NCI-H526 treated with DMSO at 0.1 percent for 48 hours (cell line): ENCODE measurements at regions not wholly inside any gene's neighbourhood (a gene's known extent, or its start where the extent isn't known, plus 50 kb on each side); places are given as distances from the start of the nearest gene placed in this dataset.
A peak's percentile ranks its signal among the peaks of the same experiment; 100 is the strongest.

ENCODE experiments used
- DNase-seq: peaks from one replicate; lab custom pipeline; 2025; lab: John Stamatoyannopoulos, UW

DNA sequence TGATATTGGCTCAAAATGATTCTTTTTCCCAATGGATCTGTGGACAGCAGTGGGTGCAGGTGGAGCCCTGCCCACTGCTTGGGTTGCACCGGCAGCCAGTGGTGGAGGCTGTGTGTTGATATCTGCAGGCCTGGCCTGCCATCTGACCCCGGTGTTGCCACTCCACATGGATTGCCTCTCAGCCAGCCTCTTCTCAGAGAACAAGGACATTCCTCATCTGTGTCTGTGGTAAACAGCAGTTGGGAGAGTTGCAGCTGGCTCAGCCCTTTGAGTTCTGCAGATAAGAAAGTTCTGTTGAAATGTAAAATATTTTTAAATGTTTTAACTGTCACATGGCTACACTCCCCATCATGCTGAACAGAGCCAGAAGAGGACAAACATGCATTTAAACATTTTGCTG is 374.9 kb upstream of the CELF2 start:
- no peak for DNase-seq

DNA sequence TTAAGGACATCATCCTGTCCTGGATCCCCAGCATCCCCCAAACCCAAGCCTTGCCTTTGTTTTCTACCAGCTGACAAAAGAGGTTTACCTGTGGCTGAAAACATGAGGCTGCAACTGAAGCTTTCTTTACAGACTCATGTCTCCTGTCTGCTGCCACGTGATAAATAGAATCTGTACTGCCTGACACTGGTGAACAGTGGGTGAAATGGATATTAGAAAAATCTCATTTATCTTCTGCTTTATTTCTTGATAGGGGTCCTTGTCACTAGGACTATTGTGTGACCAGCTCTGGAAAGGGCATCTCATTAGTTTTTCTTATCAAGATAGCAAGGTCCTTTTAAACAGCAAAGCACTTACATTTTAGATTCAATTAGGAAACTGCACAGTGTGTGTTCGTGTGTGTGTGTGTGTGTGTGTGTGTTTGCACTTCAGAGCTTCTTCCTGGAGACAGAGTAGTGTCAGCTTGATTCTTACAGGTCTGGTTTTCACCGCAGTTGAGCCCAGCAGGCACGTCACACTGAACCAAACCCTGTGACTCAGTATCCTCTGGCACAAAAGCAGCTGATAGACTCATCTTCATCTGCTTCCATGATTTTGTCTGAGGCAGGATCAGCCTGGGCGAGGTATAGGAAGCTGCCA is 373.5 kb upstream of the CELF2 start:
- DNase-seq, result no peak

DNA sequence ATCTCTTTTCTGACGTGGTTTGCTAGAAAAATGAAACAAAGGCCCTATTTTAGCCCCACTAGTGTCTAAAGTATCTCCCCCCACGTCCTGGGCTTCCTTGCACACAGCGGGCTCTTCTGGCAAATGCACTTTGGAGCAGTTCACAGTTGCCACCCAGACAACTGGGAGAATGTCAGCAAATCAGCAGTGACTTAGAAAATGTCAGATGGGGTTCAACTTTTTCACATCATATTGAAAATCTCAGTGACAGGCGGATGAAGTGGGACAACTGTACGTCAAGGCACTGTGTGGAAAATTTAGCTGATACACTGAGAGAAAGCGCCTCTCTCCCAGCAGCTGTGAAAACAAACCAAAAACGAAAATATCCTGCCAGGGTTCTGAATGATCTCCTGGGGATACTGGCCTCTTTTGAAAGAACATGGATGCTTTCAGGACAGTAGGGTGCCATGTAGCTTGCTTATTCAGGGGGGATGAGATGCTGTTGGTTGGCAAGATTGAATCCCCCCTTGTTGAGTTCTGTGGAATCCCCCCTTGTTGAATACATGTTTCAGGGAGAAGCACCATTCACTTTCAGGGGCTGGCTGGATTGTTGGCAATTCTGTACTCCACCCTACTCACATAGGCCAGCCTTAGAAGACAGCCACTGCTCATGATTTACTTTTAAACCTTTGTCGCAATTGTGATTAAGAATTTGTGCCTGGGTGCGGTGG is 372.8 kb upstream of the CELF2 start:
- no peak for DNase-seq

DNA sequence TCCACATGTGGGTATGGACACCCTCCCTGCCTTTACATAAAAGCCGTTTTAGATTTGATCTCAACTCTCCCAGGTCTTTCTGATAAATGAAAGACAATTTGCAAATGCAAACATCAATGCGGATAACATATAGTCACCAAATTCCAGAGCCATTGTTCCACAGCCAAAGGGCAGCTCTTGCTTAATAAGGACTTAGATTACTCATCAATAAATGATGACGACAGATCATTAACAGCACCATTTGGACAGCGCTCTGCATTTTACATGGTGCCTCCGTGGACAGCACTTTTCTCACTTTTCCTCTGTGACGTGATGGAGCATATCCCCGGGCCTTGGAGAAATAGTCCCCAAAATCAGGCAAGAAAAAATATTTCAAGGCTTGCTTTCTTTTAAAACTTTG is 370.3 kb upstream of the CELF2 start:
- no peak for DNase-seq

DNA sequence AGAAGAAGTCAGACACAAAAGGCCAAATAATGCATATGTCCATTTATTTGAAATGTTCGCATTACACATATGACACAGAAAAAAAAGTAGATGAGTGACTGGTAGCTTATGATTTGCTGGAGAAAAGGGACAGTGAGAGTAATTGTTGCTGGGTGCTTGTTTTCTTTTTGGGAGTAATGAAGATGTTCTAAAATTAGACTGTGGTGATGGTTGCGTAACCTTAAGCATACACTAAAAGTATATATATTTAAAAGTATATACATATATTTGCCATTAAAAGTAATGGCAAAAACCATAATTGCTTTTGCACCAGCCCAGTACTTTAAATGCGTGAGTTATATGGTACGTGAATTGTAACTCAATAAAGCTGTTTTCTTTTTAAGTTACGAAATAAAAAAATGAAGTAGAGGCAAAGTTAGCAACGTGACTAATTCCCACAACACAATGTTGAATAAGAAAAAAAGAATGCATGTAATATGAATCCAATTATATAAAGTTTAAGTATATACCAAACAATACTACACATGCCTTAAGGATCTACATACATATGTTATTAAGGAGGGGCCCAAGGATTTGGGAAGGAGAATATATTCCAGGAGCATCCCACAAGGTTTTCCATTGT is 360.4 kb upstream of the CELF2 start:
- DNase-seq, result no peak

DNA sequence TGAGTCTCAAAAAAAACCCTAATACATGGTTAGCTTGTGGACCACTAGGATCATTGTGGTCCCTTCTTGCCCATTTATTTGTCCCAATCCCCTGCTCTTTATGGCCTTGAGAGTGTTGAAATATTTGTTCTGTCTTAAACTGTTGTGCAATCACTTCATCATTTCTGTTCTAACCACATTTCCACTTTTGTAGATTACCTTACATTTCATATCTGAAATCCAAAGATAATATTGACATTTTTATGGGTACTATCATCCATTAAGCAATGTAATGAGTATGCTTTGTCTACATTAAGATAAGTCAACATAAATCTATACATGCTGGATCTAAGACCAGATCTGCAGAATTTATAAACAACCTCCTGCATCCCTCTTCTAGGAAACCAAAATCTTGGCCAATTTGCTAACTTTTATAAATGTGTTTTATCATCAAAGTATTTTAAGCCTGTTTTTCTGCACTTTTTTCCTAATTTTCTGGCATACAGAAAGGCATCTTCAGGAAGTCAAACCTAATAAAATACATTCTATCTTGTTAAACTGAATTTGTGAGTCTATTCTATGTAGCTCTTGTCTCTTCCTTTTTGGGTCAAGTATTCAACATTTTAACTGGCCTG is 359.4 kb upstream of the CELF2 start:
- no peak for DNase-seq

DNA sequence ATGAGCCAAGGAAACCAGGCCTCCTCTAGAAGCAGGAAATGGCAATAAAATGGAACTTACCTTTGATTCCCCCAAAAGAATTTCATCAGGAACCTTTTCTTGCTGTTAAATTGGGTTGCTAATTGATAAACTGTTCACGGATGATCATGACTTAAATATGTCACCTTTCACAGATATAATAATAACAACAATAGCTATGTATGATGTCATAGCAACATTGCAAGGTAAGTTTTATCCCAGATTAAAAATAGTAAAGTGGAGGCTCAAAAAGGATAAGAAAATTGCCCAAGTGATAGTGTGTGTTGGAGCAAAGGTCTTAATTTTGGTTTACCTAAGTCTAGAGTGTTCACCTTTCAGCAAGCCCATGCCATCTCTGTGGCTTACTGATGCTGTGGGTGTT is 357.6 kb upstream of the CELF2 start:
- DNase-seq, result no peak

DNA sequence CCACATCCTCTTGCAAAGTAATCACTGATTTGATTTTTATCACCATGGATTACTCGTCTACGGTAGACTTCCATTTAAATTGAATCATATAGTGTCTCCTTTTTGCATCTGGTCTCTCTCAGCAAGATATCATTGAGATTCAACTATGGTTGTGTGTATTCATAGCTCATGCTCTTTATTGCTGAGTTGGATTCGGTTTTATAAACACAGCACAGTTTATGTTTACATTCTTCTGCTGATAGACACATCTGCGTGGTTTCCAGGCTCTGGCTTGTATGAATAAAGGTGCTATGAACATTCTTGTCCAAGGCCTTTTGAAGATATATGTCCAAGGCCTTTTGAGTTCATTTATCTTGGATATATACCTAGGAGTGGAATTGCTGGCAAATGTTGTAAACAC is 356.5 kb upstream of the CELF2 start:
- no peak for DNase-seq

DNA sequence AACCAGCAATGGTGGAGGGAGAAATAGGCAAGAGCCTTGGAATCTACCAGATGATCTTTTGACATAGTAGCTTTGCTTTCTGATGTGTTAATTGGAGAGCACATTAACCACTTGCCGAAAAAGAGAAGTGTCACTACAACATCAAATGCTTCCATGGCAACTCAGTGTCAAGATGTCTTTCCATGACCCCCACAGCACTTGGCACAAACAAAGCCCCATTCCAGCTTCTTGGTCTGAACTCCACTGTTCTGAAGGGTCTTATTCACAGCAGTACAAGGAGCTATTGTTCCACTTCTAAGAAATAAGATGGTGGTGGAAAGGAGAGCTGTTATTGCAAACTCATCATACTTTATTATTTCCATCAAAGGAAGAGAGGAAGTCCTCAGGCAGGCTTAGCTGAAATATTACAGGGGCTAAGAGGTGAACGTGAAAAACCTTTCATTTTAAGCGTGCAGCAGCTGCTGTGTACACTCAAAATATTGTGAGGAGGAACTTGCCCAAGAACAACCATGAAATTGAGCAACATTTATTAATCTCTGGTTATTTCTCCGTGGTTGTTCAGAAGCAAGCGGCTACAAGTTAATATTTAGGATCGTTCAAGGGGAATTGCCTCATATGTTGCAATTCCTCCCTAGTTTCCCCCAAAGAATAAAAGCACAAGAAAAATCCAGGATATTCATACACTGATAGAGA is 354.8 kb upstream of the CELF2 start:
- no peak for DNase-seq

DNA sequence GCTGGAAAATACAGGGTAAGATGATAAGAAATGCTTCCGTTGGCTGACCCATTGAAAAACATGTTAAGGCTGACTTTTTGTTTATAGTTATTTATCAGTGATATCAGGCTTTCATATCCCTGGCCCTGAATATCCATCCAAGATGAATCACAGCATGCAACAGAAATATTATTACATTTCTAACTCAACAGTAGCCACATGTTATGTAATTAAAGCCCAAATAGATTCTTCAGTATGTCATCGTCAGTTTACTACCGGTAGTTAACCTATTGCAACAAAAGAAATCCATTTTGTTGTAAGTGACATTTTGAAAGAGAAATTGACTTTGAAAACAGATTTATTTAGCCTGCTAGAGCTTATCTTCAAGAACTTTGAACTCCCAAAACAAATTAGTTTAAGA is 354.1 kb upstream of the CELF2 start:
- DNase-seq, result no peak

DNA sequence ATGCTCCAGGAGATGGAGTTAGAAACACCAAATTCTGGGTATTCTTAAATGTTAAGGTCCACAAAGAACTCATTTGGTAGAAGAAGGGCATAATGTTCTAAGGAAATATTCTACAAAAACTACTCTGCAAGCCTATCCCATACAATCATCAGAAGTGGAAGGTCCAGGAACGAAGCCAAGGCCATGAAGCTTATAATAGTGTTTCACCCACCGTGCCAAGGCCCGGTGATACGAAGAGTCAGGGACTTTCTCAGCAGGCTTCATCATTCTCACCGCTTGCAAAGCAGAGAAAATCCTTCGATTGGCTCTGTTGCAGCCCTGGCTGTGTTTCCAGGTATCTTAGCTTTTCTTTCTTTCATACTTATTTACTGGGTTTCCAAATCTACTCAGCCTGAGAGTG is 351.9 kb upstream of the CELF2 start:
- no peak for DNase-seq

DNA sequence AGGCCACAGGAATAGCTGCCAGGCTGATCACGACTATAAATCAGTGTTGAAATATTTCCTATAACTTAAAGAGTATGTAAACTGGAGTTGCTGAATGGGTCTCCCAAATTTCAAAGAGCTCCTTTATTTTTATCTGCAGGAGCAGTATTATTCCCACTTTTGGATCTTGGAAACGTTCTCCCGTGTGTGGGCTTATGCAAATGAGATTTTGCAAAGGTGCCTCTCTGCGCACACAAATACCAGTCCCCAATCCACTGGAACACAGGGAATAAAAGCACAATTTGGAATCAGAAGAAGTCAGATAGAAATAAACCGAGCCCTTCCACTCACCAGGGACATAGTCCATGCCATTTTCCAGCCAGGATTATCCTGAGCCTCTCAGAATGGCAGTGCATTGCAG is 350.2 kb upstream of the CELF2 start:
- DNase-seq, result no peak

DNA sequence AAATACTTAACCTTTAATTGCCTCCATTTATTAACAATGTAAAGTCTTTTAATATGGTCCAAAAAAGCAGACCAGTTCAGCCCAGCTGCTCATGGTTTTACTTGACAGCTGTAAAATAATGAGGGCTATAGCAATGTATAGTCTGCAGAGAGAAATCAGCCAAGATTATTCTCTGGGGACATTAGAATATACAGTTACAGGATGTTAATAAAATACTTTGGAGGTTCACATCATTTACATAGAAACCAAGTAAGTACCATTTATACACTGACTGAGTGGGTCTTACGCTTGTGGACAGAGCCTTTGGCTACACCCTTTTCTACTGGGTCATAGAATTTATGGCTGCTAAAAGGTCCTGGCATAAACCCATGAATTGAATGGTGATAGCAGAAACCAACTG is 340.7 kb upstream of the CELF2 start:
- peak; percentile 64 for DNase-seq

DNA sequence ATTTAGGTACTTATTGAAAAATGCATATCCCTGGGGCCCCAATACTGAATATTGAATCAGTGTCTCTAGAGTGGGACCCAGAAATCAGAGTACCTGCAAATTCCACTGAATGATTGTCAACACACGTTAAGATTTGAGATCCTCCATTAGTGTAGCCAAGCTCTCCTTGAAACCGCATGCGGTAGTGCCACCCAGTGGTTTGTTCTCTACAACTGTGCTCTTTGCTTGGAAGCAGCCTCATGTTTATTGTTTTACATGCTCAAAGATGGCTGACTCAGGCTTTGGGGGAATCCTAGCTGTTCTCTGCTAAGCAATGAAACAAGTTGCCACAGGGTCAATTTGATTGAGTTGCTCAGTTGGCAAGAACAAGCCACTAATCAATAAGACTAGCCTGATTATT is 340.2 kb upstream of the CELF2 start:
- peak; percentile 60 for DNase-seq

DNA sequence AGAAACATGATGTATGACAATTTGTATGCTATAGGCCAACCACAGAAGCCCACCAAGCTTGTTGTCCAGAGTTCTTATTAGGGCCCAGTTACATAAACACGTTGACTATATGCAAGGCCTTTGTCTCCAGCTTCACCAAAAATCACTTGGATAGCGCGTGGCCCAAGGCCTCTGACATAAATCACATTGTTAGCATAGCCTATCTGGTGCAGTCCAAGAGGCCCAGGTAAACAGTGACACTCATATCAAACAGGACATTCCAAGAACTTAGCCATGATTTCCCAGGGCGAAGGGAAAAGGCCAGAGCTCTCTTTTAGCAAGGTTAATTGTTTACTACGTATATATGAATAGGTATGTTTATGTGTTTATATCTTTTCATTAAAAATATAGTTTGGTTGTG is 337.2 kb upstream of the CELF2 start:
- no peak for DNase-seq

DNA sequence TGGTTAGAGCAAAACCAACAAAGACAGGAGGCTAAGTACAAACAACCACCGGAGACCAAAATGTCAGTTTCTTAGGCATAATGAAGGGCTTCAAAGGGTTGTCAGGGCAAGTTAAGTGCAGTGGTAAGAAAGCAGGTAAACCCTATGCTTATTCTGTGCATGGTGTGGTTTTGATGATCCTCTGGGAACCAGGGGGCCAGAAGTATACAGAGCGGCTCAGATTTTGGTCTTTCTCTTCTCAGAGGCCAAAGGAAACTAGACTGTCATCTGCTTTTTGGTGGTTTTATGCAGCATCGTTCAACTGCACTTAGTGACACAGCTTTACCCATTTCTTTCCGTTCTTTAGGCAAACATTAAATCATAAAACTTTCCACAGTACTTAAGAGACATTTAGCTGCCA is 332.7 kb upstream of the CELF2 start:
- DNase-seq, result no peak

DNA sequence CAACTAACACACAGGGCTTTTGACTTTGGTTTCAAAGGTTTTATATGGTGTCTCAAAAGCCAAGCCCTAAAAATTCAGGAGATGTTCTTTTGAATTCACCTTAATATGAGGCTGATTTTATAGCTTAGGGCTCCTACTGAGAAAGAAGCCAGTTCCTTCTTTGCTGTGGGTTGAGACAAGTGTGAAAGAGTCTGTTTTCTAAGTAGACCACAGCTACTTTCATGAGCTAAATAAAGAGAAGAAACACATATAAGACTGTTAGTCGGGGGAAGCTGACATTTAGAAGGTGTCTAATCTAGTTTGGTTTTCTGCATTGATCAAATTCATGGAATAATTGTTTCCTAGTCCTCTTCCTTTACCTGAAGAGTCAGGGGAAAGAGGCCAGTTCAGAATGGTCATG is 332.1 kb upstream of the CELF2 start:
- no peak for DNase-seq

DNA sequence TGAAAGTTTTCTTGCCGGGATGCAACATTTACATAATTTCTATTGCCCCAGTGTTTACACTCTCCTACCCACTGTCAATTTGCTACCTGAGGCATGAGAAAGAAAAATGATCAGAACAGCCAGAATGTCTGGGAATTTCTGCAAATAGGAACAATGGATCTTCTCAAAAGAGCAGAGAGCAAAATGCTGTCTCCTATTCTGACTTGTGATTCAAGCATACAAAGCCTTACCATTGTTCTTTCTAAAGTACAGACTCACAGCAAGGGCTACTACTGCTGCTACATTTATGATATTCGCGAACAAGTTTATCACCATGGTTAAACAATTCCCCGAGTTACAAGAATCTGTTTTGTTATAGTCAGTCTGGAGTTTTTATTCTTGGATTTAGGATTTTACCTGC is 329.9 kb upstream of the CELF2 start:
- no peak for DNase-seq

DNA sequence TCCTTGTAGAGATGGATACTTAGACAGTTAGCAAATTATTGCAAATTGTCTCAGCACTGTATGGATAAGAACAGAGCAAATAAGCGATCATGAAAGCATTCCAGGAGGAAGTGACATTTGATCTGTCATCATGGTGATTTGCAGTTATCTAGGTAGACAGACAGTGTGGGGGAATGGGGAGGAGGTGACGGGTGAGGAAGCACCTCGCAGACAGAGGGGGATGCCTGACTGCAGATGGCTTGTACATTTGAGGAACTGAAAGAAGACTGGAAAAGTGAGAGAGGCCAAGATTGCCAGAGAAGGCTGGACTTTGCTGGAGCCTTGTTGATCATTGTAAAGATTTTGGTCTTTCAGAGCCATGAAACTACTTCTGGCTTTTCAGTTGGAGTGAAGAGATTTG is 318.2 kb upstream of the CELF2 start:
- peak; percentile 1 for DNase-seq

DNA sequence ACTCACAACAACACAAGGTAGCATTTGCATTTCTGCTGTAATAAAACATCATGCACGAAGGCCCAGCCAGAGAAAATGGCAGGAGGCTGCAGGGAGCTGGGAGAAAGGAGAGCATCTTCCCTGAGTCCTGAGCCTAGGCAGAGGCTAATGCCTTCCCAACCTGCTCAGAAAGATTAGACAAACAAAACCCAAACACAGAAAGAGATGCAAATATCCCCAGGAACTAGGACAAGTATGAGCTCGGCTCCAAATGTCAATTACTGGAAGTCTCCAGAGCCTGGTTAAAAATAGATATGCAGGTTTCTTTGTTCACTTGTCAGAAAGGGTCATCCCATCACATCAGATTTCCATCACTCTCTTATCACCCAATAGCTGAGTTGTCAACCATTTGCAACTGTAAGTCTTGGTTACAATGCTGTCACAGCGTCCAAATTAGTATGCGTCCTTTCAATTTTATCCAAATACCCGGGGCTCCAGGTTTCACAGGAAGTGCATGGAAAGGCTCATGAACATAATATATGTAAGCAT is 316.5 kb upstream of the CELF2 start:
- DNase-seq, result peak; percentile 4

DNA sequence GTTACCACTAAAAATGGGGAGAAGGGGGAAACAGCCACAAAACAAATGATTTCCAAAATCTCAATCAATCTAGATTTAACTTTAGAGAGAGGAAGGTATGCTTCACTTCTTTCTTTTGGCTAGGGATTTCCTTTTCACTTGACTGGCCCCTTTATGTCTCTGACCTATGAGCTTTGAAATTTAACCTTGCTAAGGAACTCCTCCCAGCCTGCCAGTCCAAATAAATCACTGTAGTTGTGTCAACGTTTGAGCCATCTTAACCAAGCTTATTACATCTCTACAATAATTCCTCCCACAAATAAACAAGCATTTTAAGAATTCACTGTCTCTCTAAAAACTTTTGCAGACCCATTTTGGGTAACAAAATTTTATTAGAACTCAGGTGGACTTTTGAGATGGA is 315.5 kb upstream of the CELF2 start:
- no peak for DNase-seq

DNA sequence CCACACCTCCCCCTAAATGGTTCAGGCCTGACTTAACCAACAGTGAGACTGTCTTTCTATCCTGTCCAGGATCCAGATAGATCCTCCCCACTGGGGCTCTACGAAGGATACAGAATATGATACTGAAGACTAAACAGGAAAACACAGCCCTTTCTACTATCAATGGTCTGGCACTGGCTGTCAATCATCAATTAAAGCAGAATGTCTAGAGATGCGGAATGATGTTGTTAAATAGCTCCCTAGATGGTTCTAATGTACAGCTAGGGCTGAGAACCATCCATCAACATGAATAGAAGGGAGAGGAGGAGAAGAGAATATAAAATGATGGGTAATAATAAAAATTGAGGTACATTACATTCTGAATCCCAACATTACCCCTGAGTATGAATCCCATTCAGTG is 314.3 kb upstream of the CELF2 start:
- DNase-seq, result no peak
